GM18519 (cell line): ENCODE measurements at regions not wholly inside any gene's neighbourhood (a gene's known extent, or its start where the extent isn't known, plus 50 kb on each side); places are given as distances from the start of the nearest gene placed in this dataset.
"Not testable (repeated sequence)": the region's sequence is repeated elsewhere in the genome, so short reads cannot be mapped to it uniquely, and the experiment has no call there.

Experiments
- ATAC-seq: cut with Tn5 transposase; IDR thresholded peaks from one replicate; pipeline ENCODE4 v1.9.1; 2021; ENCODE audit warnings: mild to moderate bottlenecking, moderate library complexity; ENCODE audit not compliant: unreplicated experiment, low FRiP score

DNA sequence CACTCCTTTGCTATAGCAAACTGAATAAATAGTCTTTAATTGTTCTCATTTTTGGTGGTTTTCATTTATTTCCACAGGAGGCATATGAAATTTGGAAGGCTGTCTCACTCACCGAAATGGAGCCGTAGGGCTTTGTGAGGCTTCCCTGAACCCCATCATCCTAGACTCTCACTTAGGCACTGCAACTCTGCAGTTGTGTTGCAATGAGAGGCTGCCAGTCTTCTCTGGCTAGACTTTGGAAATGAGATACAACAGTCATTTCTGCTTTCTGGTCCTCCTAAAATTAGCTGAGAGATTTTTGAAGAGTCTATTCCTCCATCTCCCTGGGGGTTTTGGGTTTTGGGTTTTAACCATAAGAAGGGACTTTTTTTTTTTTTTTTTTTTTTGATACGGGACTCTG, 146.5 kb downstream of the SH3BGRL start:
- no peak for ATAC-seq

DNA sequence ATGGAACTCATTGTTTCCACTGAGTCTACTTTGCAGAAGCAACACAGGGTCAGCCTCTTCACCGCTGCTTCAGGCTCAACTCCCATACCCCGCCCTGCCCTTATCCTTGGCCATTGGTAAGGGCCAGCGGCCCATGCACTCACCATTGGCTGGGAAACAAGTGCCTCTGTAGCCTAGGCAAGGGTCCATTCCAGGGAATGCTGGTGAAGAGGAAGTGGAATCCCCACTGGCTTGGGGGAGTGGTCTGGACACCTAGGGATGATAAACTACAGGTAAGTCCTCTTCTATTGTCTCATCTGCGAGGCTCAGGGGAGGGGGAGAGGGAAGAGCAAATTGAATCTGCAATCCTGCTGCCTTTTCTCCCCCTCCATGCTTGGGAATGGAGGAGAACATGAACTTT, 153.1 kb downstream of the SH3BGRL start:
- no peak for ATAC-seq

DNA sequence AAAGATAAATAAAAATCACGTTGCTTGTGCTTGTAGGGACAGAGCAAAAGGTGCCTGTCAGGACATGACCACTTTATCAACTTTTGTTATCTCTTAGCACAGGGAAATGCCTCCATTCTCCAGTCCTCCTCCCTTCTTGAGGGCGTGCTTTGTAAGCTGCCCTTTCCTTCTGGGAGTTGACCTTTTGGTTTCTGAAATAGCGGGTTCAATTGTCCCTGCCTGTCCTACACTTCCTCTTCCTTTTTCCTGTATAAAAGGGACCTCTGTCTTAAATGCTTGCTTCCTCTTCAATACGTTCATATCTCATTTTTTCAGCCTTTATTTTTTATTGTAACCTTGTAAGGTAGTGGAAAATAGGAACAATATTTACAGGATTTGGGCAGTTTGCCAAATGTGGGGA, 153.5 kb downstream of the SH3BGRL start:
- no peak for ATAC-seq

DNA sequence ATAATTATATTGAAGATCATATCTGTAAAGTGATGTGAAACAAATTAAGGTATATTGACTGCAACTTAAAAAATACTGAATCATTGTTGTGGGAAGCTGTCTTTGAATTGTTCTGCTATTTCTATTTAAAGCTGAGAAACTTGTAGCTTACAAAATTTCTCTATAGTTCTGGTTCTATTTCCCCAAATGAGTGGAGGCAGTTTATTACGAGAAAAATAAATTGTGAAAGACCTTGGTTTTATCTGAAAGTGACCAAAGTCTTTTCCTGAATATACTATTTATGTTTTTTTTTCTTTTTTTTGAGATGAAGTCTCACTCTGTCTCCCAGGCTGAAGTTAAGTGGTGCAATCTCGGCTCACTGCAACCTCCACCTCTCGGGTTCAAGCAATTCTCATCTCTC, 165.4 kb downstream of the SH3BGRL start:
- ATAC-seq, result no peak

DNA sequence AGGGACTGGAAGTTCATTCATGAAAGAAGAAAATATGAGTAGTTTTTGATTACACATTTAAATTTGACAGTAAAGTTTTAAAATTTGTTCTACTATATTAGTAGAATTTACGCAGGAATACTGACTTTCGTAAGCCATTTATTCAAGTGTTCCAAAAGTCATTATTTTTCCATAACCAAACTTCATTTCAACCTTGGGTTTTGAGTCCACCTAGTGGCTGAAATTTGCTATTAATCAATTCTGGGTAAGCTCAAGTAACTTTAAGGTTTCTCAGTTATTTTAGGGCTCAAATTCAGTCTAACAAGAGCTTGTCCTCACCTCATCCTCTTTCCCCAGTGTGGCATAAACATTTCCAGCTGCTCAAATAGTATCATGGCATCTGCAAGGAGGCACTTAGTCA, 175.4 kb downstream of the SH3BGRL start:
- ATAC-seq, result no peak

DNA sequence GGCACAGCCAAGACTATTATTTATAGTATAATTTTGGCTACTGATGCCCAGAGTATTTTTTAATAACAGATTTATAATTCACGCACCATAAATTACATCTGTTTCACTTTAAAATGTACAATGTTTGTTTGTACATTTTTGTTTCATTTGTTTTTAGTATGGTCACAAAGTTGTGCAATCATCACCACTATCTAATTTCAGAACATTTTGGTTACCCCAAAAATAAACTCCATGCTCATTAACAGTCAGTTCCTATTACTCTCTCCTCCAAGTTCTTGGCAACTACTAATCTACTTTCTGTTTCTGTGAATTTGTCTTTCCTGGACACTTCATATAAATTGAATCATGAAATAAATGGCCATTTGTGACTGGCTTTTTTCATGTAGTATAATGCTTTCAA, 176.7 kb downstream of the SH3BGRL start:
- no peak for ATAC-seq

DNA sequence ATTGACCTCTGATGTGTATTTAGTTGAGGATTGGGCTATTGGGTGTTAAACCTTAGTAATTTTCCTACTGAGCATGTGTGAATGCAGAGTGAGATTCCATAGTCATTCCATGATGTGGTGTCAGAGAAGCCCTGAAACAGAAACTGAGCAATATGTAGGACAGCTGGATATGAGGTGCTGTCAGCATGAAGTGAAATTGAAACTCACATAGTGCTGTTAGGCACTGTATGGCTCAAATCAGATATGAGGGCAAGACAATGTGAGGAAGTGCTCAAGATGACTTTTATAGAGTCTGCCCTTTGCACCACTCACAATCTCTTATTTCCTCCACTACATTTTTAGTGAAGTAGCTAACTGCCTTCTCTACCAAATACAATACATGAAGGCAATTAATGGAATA, 188.3 kb downstream of the SH3BGRL start:
- peak; percentile 95 for ATAC-seq

DNA sequence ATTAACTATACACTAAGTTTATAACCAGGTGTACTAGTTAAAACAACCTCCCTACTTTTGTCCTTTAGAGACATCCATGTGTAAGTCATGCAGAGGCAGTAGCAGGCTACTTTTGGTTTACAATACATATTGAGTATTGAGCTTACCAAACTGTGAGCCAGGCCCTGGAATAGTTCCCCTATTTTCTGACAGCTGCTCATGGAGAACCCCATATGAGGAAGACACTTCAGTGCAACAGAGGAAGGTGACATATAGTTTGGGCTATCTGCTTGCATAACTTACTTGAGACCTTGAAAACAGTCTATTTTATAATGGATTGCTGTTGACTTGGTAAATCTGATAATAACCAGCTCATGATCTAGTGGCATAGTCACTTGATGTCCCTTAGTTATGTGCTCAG, 190.5 kb downstream of the SH3BGRL start:
- no peak for ATAC-seq

DNA sequence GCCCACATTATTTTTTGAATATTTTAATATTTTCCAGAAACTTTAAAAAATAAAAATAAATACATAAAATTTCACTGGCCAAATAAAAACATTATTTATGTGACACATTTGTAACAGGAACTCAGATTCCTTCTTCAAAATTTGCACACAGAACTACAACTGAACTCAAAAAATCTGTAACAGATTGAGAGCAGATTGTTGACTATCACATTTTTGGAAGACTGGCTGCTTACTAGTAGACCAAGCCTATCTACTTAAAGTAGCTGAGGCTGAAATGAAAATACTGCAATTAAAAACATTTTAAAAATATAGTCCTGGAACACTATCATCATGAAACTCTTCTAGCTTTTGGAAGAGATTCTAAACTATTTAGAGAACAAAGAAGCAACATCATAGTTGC, 203.9 kb downstream of the SH3BGRL start:
- no peak for ATAC-seq

DNA sequence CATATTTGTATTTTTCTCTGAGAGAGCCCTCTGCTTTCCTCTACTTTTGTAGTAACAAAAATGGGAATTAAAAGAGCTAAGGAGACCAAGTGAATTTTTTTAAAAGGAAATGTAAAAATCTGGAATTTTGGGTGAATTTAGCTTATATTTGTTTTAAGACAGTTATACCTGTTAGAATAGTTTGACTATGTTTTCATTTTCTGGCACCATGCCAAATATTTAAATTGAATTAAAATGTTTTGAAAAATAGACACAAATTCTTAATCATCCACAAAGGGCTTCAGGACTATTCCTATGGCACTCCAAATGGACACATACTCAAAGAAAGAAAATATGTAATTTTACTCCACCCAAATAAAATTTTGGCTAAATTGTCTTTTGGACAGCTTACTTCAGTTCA, 209.6 kb downstream of the SH3BGRL start:
- ATAC-seq, result no peak

DNA sequence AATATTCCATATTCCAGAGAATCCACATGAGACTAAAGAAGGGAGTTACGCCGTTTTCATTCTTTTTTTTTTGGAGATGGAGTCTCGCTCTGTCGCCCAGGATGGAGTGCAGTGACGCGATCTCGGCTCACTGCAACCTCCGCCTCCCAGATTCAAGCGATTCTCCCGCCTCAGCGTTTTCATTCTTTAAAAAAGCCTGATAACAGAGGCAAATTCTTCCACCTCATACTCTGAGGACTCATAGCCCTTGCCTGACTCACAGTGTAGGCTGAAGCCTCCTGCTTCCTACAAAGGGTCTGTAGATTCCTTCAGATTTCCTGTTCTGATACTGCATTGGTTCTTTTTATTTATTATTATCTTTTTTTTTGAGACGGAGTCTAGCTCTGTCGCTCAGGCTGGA, 210.5 kb downstream of the SH3BGRL start:
- ATAC-seq, result no peak

DNA sequence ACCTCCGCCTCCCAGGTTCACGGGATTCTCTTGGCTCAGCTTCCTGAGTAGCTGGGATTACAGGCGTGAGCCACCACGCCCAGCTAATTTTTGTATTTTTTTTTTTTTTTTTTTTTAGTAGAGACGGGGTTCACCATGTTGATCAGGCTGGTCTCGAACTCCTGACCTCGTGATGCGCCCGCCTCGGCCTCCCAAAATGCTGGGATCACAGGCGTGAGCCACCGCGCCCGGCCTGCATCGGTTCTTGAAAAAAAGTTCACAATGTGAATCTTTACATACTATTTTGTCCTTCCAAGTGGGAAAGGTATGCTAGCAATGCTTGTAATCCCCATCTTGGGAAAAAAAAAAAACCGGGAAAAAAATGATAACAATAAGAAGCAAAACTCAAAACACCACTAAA, 211.0 kb downstream of the SH3BGRL start:
- not testable (repeated sequence) for ATAC-seq

DNA sequence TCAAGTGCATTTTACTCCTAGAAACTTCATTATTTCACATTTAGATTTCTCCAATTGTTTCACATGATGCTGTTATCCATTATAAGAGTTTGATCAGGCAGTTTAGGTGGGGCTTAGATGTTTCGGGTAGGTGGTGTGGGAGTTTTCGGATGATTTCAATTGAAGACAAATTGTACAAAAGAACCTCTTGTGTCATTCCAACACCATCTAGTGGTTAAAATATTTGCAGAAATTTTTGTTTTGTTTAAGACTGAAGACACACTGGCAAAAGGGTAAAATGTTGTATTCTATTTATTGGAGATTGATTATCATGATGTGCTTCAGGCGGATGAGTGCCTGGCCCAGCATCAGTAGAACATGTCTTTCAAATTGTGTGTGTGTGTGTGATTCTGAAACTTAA, 212.7 kb downstream of the SH3BGRL start:
- no peak for ATAC-seq
